Activated T-helper 2 cell treated with anti-CD3 and anti-CD28 coated beads, Interferon-gamma antibody, Interleukin-2, Interleukin-4, amounts not matched to agents 10 μg/mL and 5 μg/mL and 100 μg/mL, durations not matched to agents 14 hours and 24 hours and 36 hours (primary cell): ENCODE measurements at regions not wholly inside any gene's neighbourhood (a gene's known extent, or its start where the extent isn't known, plus 50 kb on each side); places are given as distances from the start of the nearest gene placed in this dataset.
"Not testable (repeated sequence)": the region's sequence is repeated elsewhere in the genome, so short reads cannot be mapped to it uniquely, and the experiment has no call there.

Experiments
- DNase-seq: peaks from one replicate; pipeline ENCODE4 v3.0.0; 2021; ENCODE audit warnings: low spot score
- H3K27ac Mint-ChIP-seq: one replicate; pipeline ENCODE4 v1.8.0; 2021; ENCODE audit warnings: mixed read lengths
- H3K27me3 Mint-ChIP-seq: one replicate; pipeline ENCODE4 v1.8.0; 2021; ENCODE audit warnings: low read depth, mixed read lengths
- H3K36me3 Mint-ChIP-seq: one replicate; pipeline ENCODE4 v1.8.0; 2021; ENCODE audit warnings: low read depth, mixed read lengths
- H3K4me1 Mint-ChIP-seq: one replicate; pipeline ENCODE4 v1.8.0; 2021; ENCODE audit warnings: low read depth, mixed read lengths
- H3K4me3 Mint-ChIP-seq: one replicate; pipeline ENCODE4 v1.8.0; 2021; ENCODE audit warnings: low read depth, mild to moderate bottlenecking, moderate library complexity, mixed read lengths
- H3K9me3 Mint-ChIP-seq: one replicate; pipeline ENCODE4 v1.8.0; 2021; ENCODE audit warnings: mixed read lengths
- intact Hi-C: fragments of 100-400 bp; cut with micrococcal nuclease; formaldehyde crosslinking; loops from one replicate; pipeline ENCODE4 v1.15.1; 2023

- no peaks in the 10 kb centered on the region for H3K27me3 Mint-ChIP-seq
- no peak overlapping the region for H3K27ac Mint-ChIP-seq
- intact Hi-C loops, result no loop called here
- H3K4me3 Mint-ChIP-seq, result no peak overlapping the region
- DNase-seq, result no peak
- no peaks in the 10 kb centered on the region for H3K4me1 Mint-ChIP-seq
- H3K9me3 Mint-ChIP-seq, result no peaks in the 10 kb centered on the region
- H3K36me3 Mint-ChIP-seq, result no peaks in the 10 kb centered on the region
Measured at GRCh38 chr7:113504142-113504541, 385.8 kb upstream of the SMIM30 start.

- H3K27ac Mint-ChIP-seq, DNase-seq, H3K36me3 Mint-ChIP-seq, H3K9me3 Mint-ChIP-seq, H3K4me3 Mint-ChIP-seq, H3K27me3 Mint-ChIP-seq, H3K4me1 Mint-ChIP-seq, intact Hi-C loops: not testable (repeated sequence)
Measured at GRCh38 chr7:113496586-113496985, 378.2 kb upstream of the SMIM30 start.

- H3K4me1 Mint-ChIP-seq, DNase-seq, H3K9me3 Mint-ChIP-seq, intact Hi-C loops, H3K4me3 Mint-ChIP-seq, H3K27ac Mint-ChIP-seq, H3K36me3 Mint-ChIP-seq, H3K27me3 Mint-ChIP-seq: not testable (repeated sequence)
Measured at GRCh38 chr7:113494797-113495566, 376.6 kb upstream of the SMIM30 start.

- Mint-ChIP-seq H3K36me3 (no peaks in the 10 kb centered on the region), H3K4me1 (no peaks in the 10 kb centered on the region), H3K9me3 (peaks cover 2% of the 10 kb centered on the region), H3K4me3 (no peak overlapping the region), H3K27me3 (no peaks in the 10 kb centered on the region), H3K27ac (no peak overlapping the region)
- DNase-seq, result no peak
- intact Hi-C loops, result no loop called here
Measured at GRCh38 chr7:113491305-113491704, 373.0 kb upstream of the SMIM30 start.

GRCh38 chr7:113487925-113488731 is 369.8 kb upstream of the SMIM30 start:
- Mint-ChIP-seq H3K4me1 (no peaks in the 10 kb centered on the region), H3K9me3 (peaks cover 2% of the 10 kb centered on the region), H3K4me3 (no peak overlapping the region), H3K27me3 (no peaks in the 10 kb centered on the region), H3K36me3 (no peaks in the 10 kb centered on the region), H3K27ac (no peak overlapping the region)
- DNase-seq, result no peak
- intact Hi-C loops, result no loop called here

- no peaks in the 10 kb centered on the region for H3K4me1 Mint-ChIP-seq
- intact Hi-C loops, result no loop called here
- no peak overlapping the region for H3K4me3 Mint-ChIP-seq
- H3K27me3 Mint-ChIP-seq, result no peaks in the 10 kb centered on the region
- H3K27ac Mint-ChIP-seq, result no peak overlapping the region
- no peak for DNase-seq
- H3K9me3 Mint-ChIP-seq, result peaks cover 2% of the 10 kb centered on the region
- H3K36me3 Mint-ChIP-seq, result no peaks in the 10 kb centered on the region
Measured at GRCh38 chr7:113486548-113486947, 368.2 kb upstream of the SMIM30 start.

- Mint-ChIP-seq H3K4me1 (no peaks in the 10 kb centered on the region), H3K4me3 (no peak overlapping the region), H3K27ac (no peak overlapping the region), H3K27me3 (no peaks in the 10 kb centered on the region), H3K36me3 (no peaks in the 10 kb centered on the region), H3K9me3 (no peaks in the 10 kb centered on the region)
- intact Hi-C loops, result no loop called here
- no peak for DNase-seq
Measured at GRCh38 chr7:113483657-113484056, 365.3 kb upstream of the SMIM30 start.

GRCh38 chr7:113480537-113480936 is 362.2 kb upstream of the SMIM30 start:
- no peaks in the 10 kb centered on the region for H3K4me1 Mint-ChIP-seq
- H3K4me3 Mint-ChIP-seq, result no peak overlapping the region
- H3K9me3 Mint-ChIP-seq, result no peaks in the 10 kb centered on the region
- no peaks in the 10 kb centered on the region for H3K27me3 Mint-ChIP-seq
- DNase-seq, result no peak
- intact Hi-C loops, result no loop called here
- H3K27ac Mint-ChIP-seq, result no peak overlapping the region
- H3K36me3 Mint-ChIP-seq, result no peaks in the 10 kb centered on the region

- Mint-ChIP-seq H3K27ac (no peak overlapping the region), H3K4me3 (no peak overlapping the region), H3K4me1 (no peaks in the 10 kb centered on the region), H3K36me3 (no peaks in the 10 kb centered on the region), H3K27me3 (no peaks in the 10 kb centered on the region), H3K9me3 (peaks cover under 1% of the 10 kb centered on the region)
- intact Hi-C loops, result no loop called here
- DNase-seq, result no peak
Measured at GRCh38 chr7:113464096-113464855, 345.9 kb upstream of the SMIM30 start.

GRCh38 chr7:113460067-113460466 is 341.7 kb upstream of the SMIM30 start:
- no peaks in the 10 kb centered on the region for H3K9me3 Mint-ChIP-seq
- H3K4me3 Mint-ChIP-seq, result no peak overlapping the region
- H3K36me3 Mint-ChIP-seq, result no peaks in the 10 kb centered on the region
- H3K4me1 Mint-ChIP-seq, result no peaks in the 10 kb centered on the region
- H3K27ac Mint-ChIP-seq, result no peak overlapping the region
- intact Hi-C loops, result no loop called here
- no peak for DNase-seq
- H3K27me3 Mint-ChIP-seq, result no peaks in the 10 kb centered on the region

- Mint-ChIP-seq H3K36me3 (no peaks in the 10 kb centered on the region), H3K4me3 (no peak overlapping the region), H3K27ac (no peak overlapping the region), H3K27me3 (no peaks in the 10 kb centered on the region), H3K9me3 (no peaks in the 10 kb centered on the region), H3K4me1 (no peaks in the 10 kb centered on the region)
- intact Hi-C loops, result no loop called here
- DNase-seq, result no peak
Measured at GRCh38 chr7:113456533-113456932, 338.2 kb upstream of the SMIM30 start.

- H3K27me3 Mint-ChIP-seq, result no peaks in the 10 kb centered on the region
- H3K9me3 Mint-ChIP-seq, result no peaks in the 10 kb centered on the region
Measured at GRCh38 chr7:113454597-113455169, 336.3 kb upstream of the SMIM30 start.

More at GRCh38 chr7:113454597-113455169, 336.3 kb upstream of the SMIM30 start:
- DNase-seq, result no peak
- intact Hi-C loops, result no loop called here
- Mint-ChIP-seq H3K36me3 (no peaks in the 10 kb centered on the region), H3K4me1 (no peaks in the 10 kb centered on the region), H3K27ac (no peak overlapping the region), H3K4me3 (no peak overlapping the region)
